K562 (cell line): ENCODE measurements at regions not wholly inside any gene's neighbourhood (a gene's known extent, or its start where the extent isn't known, plus 50 kb on each side); places are given as distances from the start of the nearest gene placed in this dataset.

Experiments used
- ATAC-seq: fragments of 200-7000 bp; cut with Tn5 transposase; 3 replicates; pipeline ENCODE4 v1.9.1; 2020; ENCODE audit warnings: moderate library complexity
- BruUV-seq: library from RNA; stranded (reverse); fragments of 400-500 nt; replicated peaks from 2 replicates; lab custom pipeline; 2021; lab: Mats Ljungman, UMichigan
- CTCF ChIA-PET: fragments of 300-600 bp; formaldehyde crosslinking; extraction: SDS; loops from one replicate; lab custom pipeline; 2021; ENCODE audit warnings: low intra/inter-chr PET ratio; lab: Yijun Ruan, JAX
- POLR2A ChIA-PET: fragments of 300-600, 350-650 bp; sonication (Branson Sonifier 250); formaldehyde crosslinking; extraction: SDS; loops from one replicate; lab custom pipeline; 2021; ENCODE audit warnings: antibody characterized with exemption, inconsistent platforms; lab: Yijun Ruan, JAX
- DNase-seq, 4 experiments: peaks; one replicate each; pipeline versions ENCODE4 v3.0.0 to v3.0.0-alpha.2; 2011 to 2018; ENCODE audit warnings: low spot score in 3 of 4, mixed read lengths in 3 of 4; ENCODE audit errors: extremely low read depth in 1 of 4
- FAIRE-seq: peaks from 2 replicates; lab custom pipeline; 2011; peaks lifted over from hg19 to GRCh38; lab: Jason Lieb, UNC
- H2AFZ ChIP-seq: 2 replicates; pipeline ENCODE4 v1.6.0; 2011; ENCODE audit warnings: low read depth, low read length, control low read depth, inconsistent platforms
- H3K27ac ChIP-seq: fragments of 200-600 bp; 3 replicates; pipeline ENCODE4 v1.8.0; 2011; ENCODE audit warnings: low read depth, mild to moderate bottlenecking, control low read depth, inconsistent platforms, low read length, moderate library complexity, mixed read lengths; ENCODE audit errors: extremely low read depth
- H3K27me3 ChIP-seq, 2 experiments: fragments of 300-600 bp in 1 of 2; 2 replicates in 1 of 2; 3 replicates in 1 of 2; pipeline versions ENCODE4 v1.6.0 to v1.8.0; 2011; ENCODE audit warnings: inconsistent platforms in 2 of 2, low read length in 2 of 2, mild to moderate bottlenecking in 1 of 2, mixed read lengths in 1 of 2, moderate library complexity in 1 of 2; ENCODE audit not compliant: control insufficient read depth in 2 of 2, insufficient read depth in 2 of 2
- H3K36me3 ChIP-seq: fragments of 300-600 bp; 3 replicates; pipeline ENCODE4 v1.8.0; 2011; ENCODE audit warnings: mild to moderate bottlenecking, low read length, inconsistent platforms; ENCODE audit not compliant: control insufficient read depth, insufficient read depth
- H3K4me1 ChIP-seq, 2 experiments: fragments of 200-600 bp in 1 of 2; replicated peaks in 1 of 2; 2 replicates in 1 of 2; 3 replicates in 1 of 2; pipeline versions ENCODE4 v1.5.1 to v1.8.0; 2011; ENCODE audit warnings: inconsistent platforms in 2 of 2, low read length in 2 of 2, mild to moderate bottlenecking in 1 of 2, mixed read lengths in 1 of 2, moderate library complexity in 1 of 2; ENCODE audit not compliant: control insufficient read depth in 2 of 2, insufficient read depth in 2 of 2
- H3K4me2 ChIP-seq: 2 replicates; pipeline ENCODE4 v1.6.1; 2011; ENCODE audit warnings: low read length, control low read depth, inconsistent platforms, mixed read lengths; ENCODE audit not compliant: insufficient read depth
- H3K4me3 ChIP-seq: fragments of 200-600 bp; sonication (generic), shearing (Covaris generic); 2 replicates; pipeline ENCODE4 v1.5.1; 2016; ENCODE audit warnings: control low read depth, inconsistent platforms
- H3K79me2 ChIP-seq: fragments of 200-600 bp; 3 replicates; pipeline ENCODE4 v1.8.0; 2011; ENCODE audit warnings: low read length, inconsistent platforms; ENCODE audit not compliant: control insufficient read depth, insufficient read depth
- H3K9ac ChIP-seq, 2 experiments: 2 replicates each; pipeline versions ENCODE4 v1.6.0 to v1.6.1; 2011; ENCODE audit warnings: low read depth in 2 of 2, low read length in 2 of 2, control low read depth in 1 of 2, inconsistent platforms in 1 of 2, mild to moderate bottlenecking in 1 of 2, mixed read lengths in 1 of 2; ENCODE audit not compliant: insufficient read depth in 1 of 2
- H3K9me1 ChIP-seq: one replicate; pipeline ENCODE4 v1.6.0; 2011; ENCODE audit warnings: inconsistent platforms, mild to moderate bottlenecking, low read length, moderate library complexity; ENCODE audit not compliant: control insufficient read depth, insufficient read depth
- H3K9me3 ChIP-seq: replicated peaks from 2 replicates; pipeline ENCODE4 v1.5.1; 2011; ENCODE audit warnings: low read depth, low read length, inconsistent platforms; ENCODE audit not compliant: control insufficient read depth, insufficient read depth
- H4K20me1 ChIP-seq: replicated peaks from 2 replicates; pipeline ENCODE4 v1.6.1; 2011; ENCODE audit warnings: low read length, inconsistent platforms, mixed read lengths; ENCODE audit not compliant: control insufficient read depth, insufficient read depth
- ATF7 ChIP-seq: fragments of 450-650 bp; IDR thresholded peaks from 2 replicates; pipeline ENCODE4 v1.7.1; 2014; ENCODE audit warnings: mild to moderate bottlenecking, moderate library complexity
- CXXC5 ChIP-seq: fragments of 250-450 bp; sonication (Bioruptor Pico); IDR thresholded peaks from 2 replicates; pipeline ENCODE4 v1.8.0; 2022; ENCODE audit warnings: inconsistent platforms, mild to moderate bottlenecking, moderate library complexity
- EP300 ChIP-seq: IDR thresholded peaks from 2 replicates; pipeline ENCODE4 v1.6.1; 2012; ENCODE audit warnings: low read length, improper control_type of control experiment
- ESRRA ChIP-seq: fragments of 450-650 bp; IDR thresholded peaks from 2 replicates; pipeline ENCODE4 v1.6.1; 2014; ENCODE audit warnings: low read depth, mild to moderate bottlenecking, moderate library complexity, borderline replicate concordance
- FOXO4 ChIP-seq: fragments of 450-650 bp; formaldehyde crosslinking; IDR thresholded peaks from 2 replicates; pipeline ENCODE4 v1.4.0; 2020; ENCODE audit warnings: mild to moderate bottlenecking, moderate library complexity
- FUS ChIP-seq: fragments of 200-400 bp; formaldehyde crosslinking; optimal IDR thresholded peaks from 2 replicates; pipeline ENCODE3; 2017; ENCODE audit warnings: low read depth, low read length
- MAFG ChIP-seq: fragments of 450-650 bp; conservative IDR thresholded peaks from 2 replicates; pipeline ENCODE4 v1.6.1; 2016; ENCODE audit warnings: missing genetic modification characterization, missing compliant biosample characterization
- RCOR1 ChIP-seq, 2 experiments: IDR thresholded peaks; 2 replicates each; pipeline ENCODE4 v1.6.1; 2012; ENCODE audit warnings: low read depth in 2 of 2, low read length in 2 of 2, borderline replicate concordance in 1 of 2, improper control_type of control experiment in 1 of 2
- RHOXF2B ChIP-seq: fragments of 250-450 bp; sonication (Bioruptor Pico); conservative IDR thresholded peaks from 2 replicates; pipeline ENCODE4 v1.5.1; 2021
- SLC30A9 ChIP-seq: fragments of 250-450 bp; sonication (Bioruptor Pico); IDR thresholded peaks from 2 replicates; pipeline ENCODE4 v1.8.0; 2022; ENCODE audit warnings: mild to moderate bottlenecking, moderate library complexity
- SMAD1 ChIP-seq: fragments of 150-350 bp; IDR thresholded peaks from 2 replicates; pipeline ENCODE4 v1.6.1; 2014; ENCODE audit warnings: low read length, low read depth; ENCODE audit not compliant: partially characterized antibody
- SMAD2 ChIP-seq: fragments of 150-350 bp; IDR thresholded peaks from 2 replicates; pipeline ENCODE4 v1.6.1; 2014; ENCODE audit warnings: low read depth, mild to moderate bottlenecking, low read length
- SP2 ChIP-seq: IDR thresholded peaks from 2 replicates; pipeline ENCODE4 v1.6.1; 2011; ENCODE audit warnings: mild to moderate bottlenecking, low read depth, low read length, moderate library complexity; ENCODE audit not compliant: poor library complexity, severe bottlenecking; ENCODE audit errors: extremely low read depth
- TARDBP ChIP-seq: fragments of 450-650 bp; IDR thresholded peaks from 2 replicates; pipeline ENCODE4 v1.6.1; 2016
- UBTF ChIP-seq, 2 experiments: IDR thresholded peaks; 2 replicates each; pipeline ENCODE4 v1.6.1; 2012; ENCODE audit warnings: improper control_type of control experiment in 2 of 2, low read depth in 2 of 2, low read length in 2 of 2, borderline replicate concordance in 1 of 2
- WGBS: fragments of 100-300 bp; shearing (Covaris generic); methylation state at CpG from one replicate; pipeline ENCODE4 v1.1.6; 2016; ENCODE audit warnings: low coverage, mixed read lengths; ENCODE audit not compliant: insufficient coverage; ENCODE audit errors: missing lambda C conversion rate; 5-methylcytosine and 5-hydroxymethylcytosine counted together
- in situ Hi-C: fragments of 300-500 bp; cut with MboI; formaldehyde crosslinking; loops from 4 replicates; pipeline ENCODE4 v1.15.0; 2018; ENCODE audit warnings: inconsistent platforms, mixed read lengths
- intact Hi-C: fragments of 100-400 bp; cut with micrococcal nuclease; formaldehyde crosslinking; loops from 2 replicates; pipeline ENCODE4 v1.14.2; 2022
- TF ChIP-seq, protein P1 (sequence below): fragments of 250-450 bp; sonication (Bioruptor Pico); IDR thresholded peaks from 2 replicates; pipeline ENCODE4 v1.5.0; 2022; ENCODE audit warnings: mild to moderate bottlenecking

DNA sequence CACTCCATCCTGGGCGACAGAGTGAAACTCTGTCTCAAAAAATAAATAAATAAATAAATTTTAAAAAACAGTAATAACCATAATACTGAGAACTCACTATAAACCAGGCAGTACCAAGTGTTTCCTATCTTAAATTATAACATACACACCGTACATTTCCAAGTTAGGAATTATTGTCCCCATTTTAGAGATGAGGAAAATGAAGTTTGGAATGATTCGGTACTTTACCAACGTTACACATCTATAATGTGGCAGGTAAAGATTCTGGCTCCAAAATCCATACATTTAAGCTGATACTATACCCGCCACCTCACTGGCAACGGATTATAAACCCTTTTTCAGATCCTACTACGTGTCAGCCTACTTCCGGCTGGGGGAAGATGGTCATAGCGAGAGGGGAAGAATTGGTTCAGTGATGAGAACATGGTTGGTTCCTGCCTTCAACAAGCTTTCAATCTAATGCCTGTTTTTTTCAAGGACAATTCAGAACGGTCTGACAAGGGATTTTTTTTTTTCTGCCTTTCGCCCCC lies 105.9 kb upstream of the ATF7IP start:
- FAIRE-seq, result no peak
- in situ Hi-C loops, result loop anchor here (10.0 kb wide), 1 partner anchor 105 kb away; the partner anchor contains the start of gene ATF7IP
- H3K79me2 ChIP-seq, result no peaks in the 10 kb centered on the region
- peaks cover 19 to 37% of the 10 kb centered on the region in 2 experiments for H3K4me1 ChIP-seq
- BruUV-seq, result no TSS peak
- H4K20me1 ChIP-seq, result no peaks in the 10 kb centered on the region
- WGBS, result 96% methylated on average over 11 of the region's 11 CpGs
- no peak overlapping the region for H3K9ac ChIP-seq
- H3K4me3 ChIP-seq, result no peak overlapping the region
- DNase-seq, result no peak
- peak overlapping the region; percentile 70; the same call in 2 of the 3 replicates for H3K27ac ChIP-seq
- intact Hi-C loops, result loop anchor here (5.0 kb wide), 1 partner anchor 58 kb away; no protein-coding TSS in a partner anchor
- H3K27me3 ChIP-seq, result no peaks in the 10 kb centered on the region
- ChIA-PET CTCF (no interaction called here), POLR2A (interaction anchor here (2.1 kb wide), 1 partner anchor 8 kb away, joined by 8 read pairs; no protein-coding TSS in a partner anchor)
- H3K36me3 ChIP-seq, result no peaks in the 10 kb centered on the region
- H3K9me1 ChIP-seq, result no peaks in the 10 kb centered on the region
- H3K9me3 ChIP-seq, result peaks cover 25% of the 10 kb centered on the region
- H2AFZ ChIP-seq, result no peak overlapping the region
- H3K4me2 ChIP-seq, result no peak overlapping the region
- ATAC-seq, result no peak
- TF ChIP-seq SMAD1, result no peak
- TF ChIP-seq, protein P1, sequence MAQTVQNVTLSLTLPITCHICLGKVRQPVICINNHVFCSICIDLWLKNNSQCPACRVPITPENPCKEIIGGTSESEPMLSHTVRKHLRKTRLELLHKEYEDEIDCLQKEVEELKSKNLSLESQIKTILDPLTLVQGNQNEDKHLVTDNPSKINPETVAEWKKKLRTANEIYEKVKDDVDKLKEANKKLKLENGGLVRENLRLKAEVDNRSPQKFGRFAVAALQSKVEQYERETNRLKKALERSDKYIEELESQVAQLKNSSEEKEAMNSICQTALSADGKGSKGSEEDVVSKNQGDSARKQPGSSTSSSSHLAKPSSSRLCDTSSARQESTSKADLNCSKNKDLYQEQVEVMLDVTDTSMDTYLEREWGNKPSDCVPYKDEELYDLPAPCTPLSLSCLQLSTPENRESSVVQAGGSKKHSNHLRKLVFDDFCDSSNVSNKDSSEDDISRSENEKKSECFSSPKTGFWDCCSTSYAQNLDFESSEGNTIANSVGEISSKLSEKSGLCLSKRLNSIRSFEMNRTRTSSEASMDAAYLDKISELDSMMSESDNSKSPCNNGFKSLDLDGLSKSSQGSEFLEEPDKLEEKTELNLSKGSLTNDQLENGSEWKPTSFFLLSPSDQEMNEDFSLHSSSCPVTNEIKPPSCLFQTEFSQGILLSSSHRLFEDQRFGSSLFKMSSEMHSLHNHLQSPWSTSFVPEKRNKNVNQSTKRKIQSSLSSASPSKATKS (CRISPR knock-in tag), result no peak
- TF ChIP-seq ESRRA, result no peak
- TF ChIP-seq FOXO4, result no peak
- TF ChIP-seq ATF7, result no peak
- TF ChIP-seq SLC30A9, result no peak
- no peak for TF ChIP-seq TARDBP
- TF ChIP-seq CXXC5 (CRISPR knock-in tag), result no peak
- TF ChIP-seq FUS, result no peak
- no peak for TF ChIP-seq MAFG
- no peak for TF ChIP-seq RCOR1 (IDR thresholded peaks at IDR 0.05; ENCODE audit: borderline replicate concordance in 1 of 2, low read depth in 2 of 2, low read length in 2 of 2)
- no peak for TF ChIP-seq SMAD2
- TF ChIP-seq EP300, result no peak
- no peak for TF ChIP-seq RHOXF2B (CRISPR knock-in tag)
- no peak for TF ChIP-seq SP2
- no peak for TF ChIP-seq UBTF (IDR thresholded peaks at IDR 0.05; ENCODE audit: borderline replicate concordance in 1 of 2, low read depth in 2 of 2, low read length in 2 of 2)
